H1 (cell line): ENCODE measurements at regions not wholly inside any gene's neighbourhood (a gene's known extent, or its start where the extent isn't known, plus 50 kb on each side); places are given as distances from the start of the nearest gene placed in this dataset.

Experiments
- TF ChIP-seq, protein P1 (sequence below): fragments of 300-600 bp; sonication (generic); IDR thresholded peaks from 2 replicates; pipeline ENCODE4 v1.7.1; 2012; ENCODE audit warnings: low read length, moderate library complexity, mild to moderate bottlenecking, inconsistent platforms; ENCODE audit not compliant: insufficient replicate concordance
- TF ChIP-seq, protein P2 (sequence below): IDR thresholded peaks from 2 replicates; pipeline ENCODE4 v1.6.1; 2012; ENCODE audit warnings: inconsistent platforms

GRCh38 chr4:189033801-189034347 lies 894.6 kb downstream of the TRIML1 start (continued):
- TF ChIP-seq, protein P1, sequence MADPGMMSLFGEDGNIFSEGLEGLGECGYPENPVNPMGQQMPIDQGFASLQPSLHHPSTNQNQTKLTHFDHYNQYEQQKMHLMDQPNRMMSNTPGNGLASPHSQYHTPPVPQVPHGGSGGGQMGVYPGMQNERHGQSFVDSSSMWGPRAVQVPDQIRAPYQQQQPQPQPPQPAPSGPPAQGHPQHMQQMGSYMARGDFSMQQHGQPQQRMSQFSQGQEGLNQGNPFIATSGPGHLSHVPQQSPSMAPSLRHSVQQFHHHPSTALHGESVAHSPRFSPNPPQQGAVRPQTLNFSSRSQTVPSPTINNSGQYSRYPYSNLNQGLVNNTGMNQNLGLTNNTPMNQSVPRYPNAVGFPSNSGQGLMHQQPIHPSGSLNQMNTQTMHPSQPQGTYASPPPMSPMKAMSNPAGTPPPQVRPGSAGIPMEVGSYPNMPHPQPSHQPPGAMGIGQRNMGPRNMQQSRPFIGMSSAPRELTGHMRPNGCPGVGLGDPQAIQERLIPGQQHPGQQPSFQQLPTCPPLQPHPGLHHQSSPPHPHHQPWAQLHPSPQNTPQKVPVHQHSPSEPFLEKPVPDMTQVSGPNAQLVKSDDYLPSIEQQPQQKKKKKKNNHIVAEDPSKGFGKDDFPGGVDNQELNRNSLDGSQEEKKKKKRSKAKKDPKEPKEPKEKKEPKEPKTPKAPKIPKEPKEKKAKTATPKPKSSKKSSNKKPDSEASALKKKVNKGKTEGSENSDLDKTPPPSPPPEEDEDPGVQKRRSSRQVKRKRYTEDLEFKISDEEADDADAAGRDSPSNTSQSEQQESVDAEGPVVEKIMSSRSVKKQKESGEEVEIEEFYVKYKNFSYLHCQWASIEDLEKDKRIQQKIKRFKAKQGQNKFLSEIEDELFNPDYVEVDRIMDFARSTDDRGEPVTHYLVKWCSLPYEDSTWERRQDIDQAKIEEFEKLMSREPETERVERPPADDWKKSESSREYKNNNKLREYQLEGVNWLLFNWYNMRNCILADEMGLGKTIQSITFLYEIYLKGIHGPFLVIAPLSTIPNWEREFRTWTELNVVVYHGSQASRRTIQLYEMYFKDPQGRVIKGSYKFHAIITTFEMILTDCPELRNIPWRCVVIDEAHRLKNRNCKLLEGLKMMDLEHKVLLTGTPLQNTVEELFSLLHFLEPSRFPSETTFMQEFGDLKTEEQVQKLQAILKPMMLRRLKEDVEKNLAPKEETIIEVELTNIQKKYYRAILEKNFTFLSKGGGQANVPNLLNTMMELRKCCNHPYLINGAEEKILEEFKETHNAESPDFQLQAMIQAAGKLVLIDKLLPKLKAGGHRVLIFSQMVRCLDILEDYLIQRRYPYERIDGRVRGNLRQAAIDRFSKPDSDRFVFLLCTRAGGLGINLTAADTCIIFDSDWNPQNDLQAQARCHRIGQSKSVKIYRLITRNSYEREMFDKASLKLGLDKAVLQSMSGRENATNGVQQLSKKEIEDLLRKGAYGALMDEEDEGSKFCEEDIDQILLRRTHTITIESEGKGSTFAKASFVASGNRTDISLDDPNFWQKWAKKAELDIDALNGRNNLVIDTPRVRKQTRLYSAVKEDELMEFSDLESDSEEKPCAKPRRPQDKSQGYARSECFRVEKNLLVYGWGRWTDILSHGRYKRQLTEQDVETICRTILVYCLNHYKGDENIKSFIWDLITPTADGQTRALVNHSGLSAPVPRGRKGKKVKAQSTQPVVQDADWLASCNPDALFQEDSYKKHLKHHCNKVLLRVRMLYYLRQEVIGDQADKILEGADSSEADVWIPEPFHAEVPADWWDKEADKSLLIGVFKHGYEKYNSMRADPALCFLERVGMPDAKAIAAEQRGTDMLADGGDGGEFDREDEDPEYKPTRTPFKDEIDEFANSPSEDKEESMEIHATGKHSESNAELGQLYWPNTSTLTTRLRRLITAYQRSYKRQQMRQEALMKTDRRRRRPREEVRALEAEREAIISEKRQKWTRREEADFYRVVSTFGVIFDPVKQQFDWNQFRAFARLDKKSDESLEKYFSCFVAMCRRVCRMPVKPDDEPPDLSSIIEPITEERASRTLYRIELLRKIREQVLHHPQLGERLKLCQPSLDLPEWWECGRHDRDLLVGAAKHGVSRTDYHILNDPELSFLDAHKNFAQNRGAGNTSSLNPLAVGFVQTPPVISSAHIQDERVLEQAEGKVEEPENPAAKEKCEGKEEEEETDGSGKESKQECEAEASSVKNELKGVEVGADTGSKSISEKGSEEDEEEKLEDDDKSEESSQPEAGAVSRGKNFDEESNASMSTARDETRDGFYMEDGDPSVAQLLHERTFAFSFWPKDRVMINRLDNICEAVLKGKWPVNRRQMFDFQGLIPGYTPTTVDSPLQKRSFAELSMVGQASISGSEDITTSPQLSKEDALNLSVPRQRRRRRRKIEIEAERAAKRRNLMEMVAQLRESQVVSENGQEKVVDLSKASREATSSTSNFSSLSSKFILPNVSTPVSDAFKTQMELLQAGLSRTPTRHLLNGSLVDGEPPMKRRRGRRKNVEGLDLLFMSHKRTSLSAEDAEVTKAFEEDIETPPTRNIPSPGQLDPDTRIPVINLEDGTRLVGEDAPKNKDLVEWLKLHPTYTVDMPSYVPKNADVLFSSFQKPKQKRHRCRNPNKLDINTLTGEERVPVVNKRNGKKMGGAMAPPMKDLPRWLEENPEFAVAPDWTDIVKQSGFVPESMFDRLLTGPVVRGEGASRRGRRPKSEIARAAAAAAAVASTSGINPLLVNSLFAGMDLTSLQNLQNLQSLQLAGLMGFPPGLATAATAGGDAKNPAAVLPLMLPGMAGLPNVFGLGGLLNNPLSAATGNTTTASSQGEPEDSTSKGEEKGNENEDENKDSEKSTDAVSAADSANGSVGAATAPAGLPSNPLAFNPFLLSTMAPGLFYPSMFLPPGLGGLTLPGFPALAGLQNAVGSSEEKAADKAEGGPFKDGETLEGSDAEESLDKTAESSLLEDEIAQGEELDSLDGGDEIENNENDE, result no peak
- TF ChIP-seq, protein P2, sequence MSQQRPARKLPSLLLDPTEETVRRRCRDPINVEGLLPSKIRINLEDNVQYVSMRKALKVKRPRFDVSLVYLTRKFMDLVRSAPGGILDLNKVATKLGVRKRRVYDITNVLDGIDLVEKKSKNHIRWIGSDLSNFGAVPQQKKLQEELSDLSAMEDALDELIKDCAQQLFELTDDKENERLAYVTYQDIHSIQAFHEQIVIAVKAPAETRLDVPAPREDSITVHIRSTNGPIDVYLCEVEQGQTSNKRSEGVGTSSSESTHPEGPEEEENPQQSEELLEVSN, result 0 out of 2 replicates have a peak, but pooled peaks have one; percentile 48
- TF ChIP-seq, all 59 proteins: peak for 2
